ENCODE measurements at regions not wholly inside any gene's neighbourhood (a gene's known extent, or its start where the extent isn't known, plus 50 kb on each side); places are given as distances from the start of the nearest gene placed in this dataset.

DNA sequence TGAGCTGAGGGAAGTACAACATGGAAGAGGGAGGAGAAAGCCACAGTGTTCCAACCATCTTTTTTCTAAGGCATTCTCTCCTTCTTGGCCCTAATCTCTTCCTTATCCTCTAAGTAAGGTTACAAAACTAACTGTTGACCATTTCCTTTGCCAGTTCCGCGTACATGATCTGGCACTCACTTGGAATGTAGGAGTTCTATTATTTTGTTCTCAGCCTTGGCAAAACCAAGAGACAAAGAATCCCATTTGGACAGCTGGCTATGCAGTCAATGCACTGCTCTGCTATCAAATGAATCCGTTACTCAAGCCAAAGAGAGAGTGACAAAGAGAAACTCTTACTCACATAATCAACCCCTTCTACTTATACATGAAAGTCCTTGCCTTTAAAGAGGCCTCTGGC, 410.3 kb downstream of the DTWD2 start:
- WGBS (ENCODE audit: extremely low coverage, insufficient read length, low lambda C conversion rate), result no CpG with 5 or more reads among the region's 3 CpGs
- Histone ChIP-seq H3K4ac (ENCODE audit: low read depth, low read length) (no peak overlapping the region), H3K56ac (ENCODE audit: insufficient read length, low read depth, low read length) (no peak overlapping the region), H3K4me1 (ENCODE audit: insufficient read depth, low read length) (no peaks in the 10 kb centered on the region), H3K4me2 (ENCODE audit: insufficient read depth, insufficient read length, low read length) (no peak overlapping the region), H2BK15ac (ENCODE audit: low read depth, low read length) (no peak overlapping the region), H3K23ac (ENCODE audit: insufficient read length, low read depth, low read length) (no peak overlapping the region), H4K20me1 (ENCODE audit: control insufficient read depth, insufficient read depth, insufficient read length) (no peaks in the 10 kb centered on the region), H3K14ac (ENCODE audit: insufficient read depth, low read length) (no peak overlapping the region), H4K5ac (ENCODE audit: insufficient read length, low read depth, low read length) (no peak overlapping the region), H3T11ph (ENCODE audit: low read length) (no peak overlapping the region), H3K18ac (ENCODE audit: insufficient read length, low read depth, low read length) (no peak overlapping the region), H2AK5ac (ENCODE audit: insufficient read length, low read length) (no peak overlapping the region), H2BK5ac (ENCODE audit: insufficient read length, low read length) (no peak overlapping the region), H3K23me2 (ENCODE audit: insufficient read length, low read depth, low read length, poor library complexity, severe bottlenecking) (no peaks in the 10 kb centered on the region), H4K91ac (ENCODE audit: insufficient read length, low read depth, low read length) (no peak overlapping the region), H3K9ac (ENCODE audit: extremely low read depth, insufficient read length, low read length) (no peak overlapping the region), H3K9me3 (ENCODE audit: control insufficient read depth, low read depth, low read length) (no peaks in the 10 kb centered on the region), H3K27me3 (ENCODE audit: insufficient read depth, low read length) (no peaks in the 10 kb centered on the region), H2BK12ac (ENCODE audit: insufficient read length, low read depth, low read length) (no peak overlapping the region), H4K8ac (replicated peaks; ENCODE audit: insufficient read length, low read depth, low read length) (no peak overlapping the region), H3K79me2 (ENCODE audit: insufficient read depth, low read length) (no peaks in the 10 kb centered on the region), H2BK20ac (ENCODE audit: low read depth, low read length, poor library complexity, severe bottlenecking) (no peak overlapping the region), H2BK120ac (ENCODE audit: low read depth, low read length, poor library complexity, severe bottlenecking) (no peak overlapping the region), H3K79me1 (ENCODE audit: insufficient read depth, low read depth, low read length, poor library complexity, severe bottlenecking) (no peaks in the 10 kb centered on the region), H3K27ac (ENCODE audit: insufficient read length, low read depth, low read length) (no peak overlapping the region), H2AFZ (ENCODE audit: low read length) (no peak overlapping the region)
- DNase-seq, result no peak
- TF ChIP-seq, protein P1, sequence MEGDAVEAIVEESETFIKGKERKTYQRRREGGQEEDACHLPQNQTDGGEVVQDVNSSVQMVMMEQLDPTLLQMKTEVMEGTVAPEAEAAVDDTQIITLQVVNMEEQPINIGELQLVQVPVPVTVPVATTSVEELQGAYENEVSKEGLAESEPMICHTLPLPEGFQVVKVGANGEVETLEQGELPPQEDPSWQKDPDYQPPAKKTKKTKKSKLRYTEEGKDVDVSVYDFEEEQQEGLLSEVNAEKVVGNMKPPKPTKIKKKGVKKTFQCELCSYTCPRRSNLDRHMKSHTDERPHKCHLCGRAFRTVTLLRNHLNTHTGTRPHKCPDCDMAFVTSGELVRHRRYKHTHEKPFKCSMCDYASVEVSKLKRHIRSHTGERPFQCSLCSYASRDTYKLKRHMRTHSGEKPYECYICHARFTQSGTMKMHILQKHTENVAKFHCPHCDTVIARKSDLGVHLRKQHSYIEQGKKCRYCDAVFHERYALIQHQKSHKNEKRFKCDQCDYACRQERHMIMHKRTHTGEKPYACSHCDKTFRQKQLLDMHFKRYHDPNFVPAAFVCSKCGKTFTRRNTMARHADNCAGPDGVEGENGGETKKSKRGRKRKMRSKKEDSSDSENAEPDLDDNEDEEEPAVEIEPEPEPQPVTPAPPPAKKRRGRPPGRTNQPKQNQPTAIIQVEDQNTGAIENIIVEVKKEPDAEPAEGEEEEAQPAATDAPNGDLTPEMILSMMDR (conservative IDR thresholded peaks at IDR 0.05), result no peak
- Mint-ChIP-seq H3K4me1 (no peaks in the 10 kb centered on the region), H3K9me3 (peaks cover 0 to 3% of the 10 kb centered on the region in 2 experiments; a peak in 2 of 5 replicates), H3K27me3 (ENCODE audit: low read depth) (no peaks in the 10 kb centered on the region), H3K36me3 (ENCODE audit: insufficient read depth in 1 of 3, low read depth in 3 of 3) (no peaks in the 10 kb centered on the region), H3K4me3 (no peak overlapping the region), H3K27ac (no peak overlapping the region)
